Activated CD4-positive, alpha-beta T cell treated with anti-CD3 and anti-CD28 coated beads, Interleukin-2, amount 50 U/mL, for 24 hours (primary cell): ENCODE measurements at regions not wholly inside any gene's neighbourhood (a gene's known extent, or its start where the extent isn't known, plus 50 kb on each side); places are given as distances from the start of the nearest gene placed in this dataset.
"Not testable (repeated sequence)": the region's sequence is repeated elsewhere in the genome, so short reads cannot be mapped to it uniquely, and the experiment has no call there.

Source experiments
- DNase-seq, 2 donors: peaks; one replicate each; pipeline ENCODE4 v3.0.0-alpha.2; 2020; ENCODE audit warnings: low read depth in 1 of 2, low spot score in 1 of 2

GRCh38 chr20:22815603-22816315, 219.4 kb upstream of the SSTR4 start:
- DNase-seq, result no peak

GRCh38 chr20:22818636-22819035, 216.5 kb upstream of the SSTR4 start:
- DNase-seq, result no peak

- DNase-seq, result no peak
Measured at GRCh38 chr20:22819112-22819511, 216.0 kb upstream of the SSTR4 start.

- no peak for DNase-seq
Measured at GRCh38 chr20:22819784-22820183, 215.3 kb upstream of the SSTR4 start.

GRCh38 chr20:22821081-22821727, 213.9 kb upstream of the SSTR4 start:
- DNase-seq, result no peak

- no peak for DNase-seq
Measured at GRCh38 chr20:22821796-22822195, 213.3 kb upstream of the SSTR4 start.

GRCh38 chr20:22823119-22823518, 212.0 kb upstream of the SSTR4 start:
- DNase-seq, result no peak

- DNase-seq, result no peak
Measured at GRCh38 chr20:22824077-22824476, 211.0 kb upstream of the SSTR4 start.

- DNase-seq, result no peak
Measured at GRCh38 chr20:22825076-22825475, 210.0 kb upstream of the SSTR4 start.

GRCh38 chr20:22825546-22825945, 209.6 kb upstream of the SSTR4 start:
- DNase-seq, result no peak

GRCh38 chr20:22826306-22827230, 208.5 kb upstream of the SSTR4 start:
- no peak for DNase-seq

- DNase-seq, result no peak
Measured at GRCh38 chr20:22827916-22828315, 207.2 kb upstream of the SSTR4 start.

GRCh38 chr20:22829356-22829755, 205.8 kb upstream of the SSTR4 start:
- DNase-seq, result no peak

GRCh38 chr20:22830138-22830537, 205.0 kb upstream of the SSTR4 start:
- no peak for DNase-seq

- DNase-seq, result not testable (repeated sequence)
Measured at GRCh38 chr20:22830715-22831114, 204.4 kb upstream of the SSTR4 start.

- DNase-seq, result no peak
Measured at GRCh38 chr20:22833851-22834250, 201.3 kb upstream of the SSTR4 start.

GRCh38 chr20:22834651-22835256, 200.4 kb upstream of the SSTR4 start:
- DNase-seq, result no peak

- no peak for DNase-seq
Measured at GRCh38 chr20:22836211-22836610, 198.9 kb upstream of the SSTR4 start.

- no peak for DNase-seq
Measured at GRCh38 chr20:22836877-22837276, 198.2 kb upstream of the SSTR4 start.

- no peak for DNase-seq
Measured at GRCh38 chr20:22838001-22838400, 197.1 kb upstream of the SSTR4 start.

- no peak for DNase-seq
Measured at GRCh38 chr20:22841846-22842245, 193.3 kb upstream of the SSTR4 start.
